H1 (cell line): ENCODE measurements at regions not wholly inside any gene's neighbourhood (a gene's known extent, or its start where the extent isn't known, plus 50 kb on each side); places are given as distances from the start of the nearest gene placed in this dataset.

Experiments
- CTCF ChIA-PET: fragments of 300-600 bp; sonication (Branson Sonifier 250); formaldehyde crosslinking; loops from one replicate; lab custom pipeline; 2021; ENCODE audit not compliant: partially characterized antibody; lab: Charles Lee
- POLR2A ChIA-PET: fragments of 300-600 bp; sonication (Branson Sonifier 250); formaldehyde crosslinking; loops from one replicate; lab custom pipeline; 2021; ENCODE audit warnings: inconsistent platforms; ENCODE audit not compliant: partially characterized antibody; lab: Charles Lee
- DNase-seq, 2 experiments: peaks; one replicate each; pipeline versions ENCODE4 v3.0.0 to v3.0.0-alpha.2; 2010 to 2022; ENCODE audit warnings: low spot score in 2 of 2, low read depth in 1 of 2, mixed read lengths in 1 of 2
- FAIRE-seq: peaks from 2 replicates; lab custom pipeline; 2011; peaks lifted over from hg19 to GRCh38; lab: Jason Lieb, UNC
- H2AFZ ChIP-seq: 2 replicates; pipeline ENCODE4 v1.8.1; 2012; ENCODE audit warnings: low read length, inconsistent platforms
- H2AK5ac ChIP-seq: 2 replicates; pipeline ENCODE4 v1.6.1; 2013; ENCODE audit warnings: low read depth, low read length
- H2BK120ac ChIP-seq: replicated peaks from 2 replicates; pipeline ENCODE3; 2013; ENCODE audit warnings: low read depth, low read length, inconsistent platforms
- H2BK12ac ChIP-seq: 2 replicates; pipeline ENCODE4 v1.6.1; 2013; ENCODE audit warnings: low read depth, low read length
- H2BK15ac ChIP-seq: 2 replicates; pipeline ENCODE4 v1.6.1; 2013; ENCODE audit warnings: low read length
- H2BK20ac ChIP-seq: 2 replicates; pipeline ENCODE4 v1.6.1; 2013; ENCODE audit warnings: low read length
- H2BK5ac ChIP-seq: 2 replicates; pipeline ENCODE4 v1.6.1; 2013; ENCODE audit warnings: low read depth, low read length
- H3K14ac ChIP-seq: 2 replicates; pipeline ENCODE4 v1.6.1; 2013; ENCODE audit warnings: inconsistent platforms; ENCODE audit not compliant: insufficient read length
- H3K18ac ChIP-seq: 2 replicates; pipeline ENCODE4 v1.6.1; 2013; ENCODE audit warnings: low read length; ENCODE audit errors: extremely low read depth
- H3K23ac ChIP-seq: 2 replicates; pipeline ENCODE4 v1.6.1; 2013; ENCODE audit warnings: inconsistent platforms; ENCODE audit not compliant: insufficient read length
- H3K23me2 ChIP-seq: 2 replicates; pipeline ENCODE4 v1.6.1; 2013; ENCODE audit warnings: low read depth, low read length
- H3K27ac ChIP-seq: 2 replicates; pipeline ENCODE4 v1.6.1; 2011; ENCODE audit warnings: low read depth, low read length, inconsistent platforms
- H3K27me3 ChIP-seq, 4 experiments: replicated peaks in 1 of 4; 1 replicate in 1 of 4; 2 replicates in 3 of 4; pipeline versions ENCODE4 v1.6.1 to v1.8.1; 2011 to 2013; ENCODE audit warnings: low read length in 3 of 4, mild to moderate bottlenecking in 3 of 4, inconsistent platforms in 2 of 4, mixed read lengths in 2 of 4, moderate library complexity in 1 of 4; ENCODE audit not compliant: control insufficient read depth in 3 of 4, insufficient read depth in 3 of 4; ENCODE audit errors: extremely low read depth in 1 of 4
- H3K36me3 ChIP-seq, 4 experiments: 2 replicates each; pipeline versions ENCODE4 v1.6.1 to v1.8.1; 2011 to 2013; ENCODE audit warnings: mild to moderate bottlenecking in 4 of 4, low read length in 3 of 4, moderate library complexity in 2 of 4, control low read depth in 1 of 4, inconsistent platforms in 1 of 4; ENCODE audit not compliant: insufficient read depth in 4 of 4, control insufficient read depth in 2 of 4
- H3K4ac ChIP-seq: replicated peaks from 2 replicates; pipeline ENCODE3; 2013; ENCODE audit warnings: low read length, low read depth, mixed read lengths, inconsistent platforms; ENCODE audit not compliant: insufficient read length
- H3K4me1 ChIP-seq, 4 experiments: replicated peaks in 1 of 4; 1 replicate in 1 of 4; 2 replicates in 3 of 4; pipeline versions ENCODE4 v1.6.1 to v1.8.1; 2011 to 2013; ENCODE audit warnings: low read length in 3 of 4, inconsistent platforms in 2 of 4, mixed read lengths in 1 of 4; ENCODE audit not compliant: insufficient read depth in 4 of 4, control insufficient read depth in 3 of 4
- H3K4me2 ChIP-seq, 2 experiments: 2 replicates each; pipeline versions ENCODE4 v1.6.1 to v1.8.1; 2011 to 2013; ENCODE audit warnings: low read depth in 2 of 2, low read length in 2 of 2, control low read depth in 1 of 2, inconsistent platforms in 1 of 2, mild to moderate bottlenecking in 1 of 2; ENCODE audit not compliant: insufficient read depth in 1 of 2
- H3K4me3 ChIP-seq, 4 experiments: fragments of 200-600, 300-600 bp in 1 of 4; sonication (generic), shearing (Covaris generic), sonication (Bioruptor Twin) in 1 of 4; 2 replicates each; pipeline versions ENCODE4 v1.5.1 to v1.8.1; 2011 to 2016; ENCODE audit warnings: low read length in 4 of 4, low read depth in 3 of 4, control low read depth in 2 of 4, inconsistent platforms in 2 of 4, mild to moderate bottlenecking in 2 of 4, mixed read lengths in 1 of 4, moderate library complexity in 1 of 4; ENCODE audit not compliant: insufficient read depth in 2 of 4; ENCODE audit errors: extremely low read depth in 1 of 4
- H3K56ac ChIP-seq: replicated peaks from 2 replicates; pipeline ENCODE3; 2013; ENCODE audit warnings: low read depth, mild to moderate bottlenecking, mixed read lengths, low read length, inconsistent platforms; ENCODE audit not compliant: insufficient read length
- H3K79me1 ChIP-seq: 2 replicates; pipeline ENCODE4 v1.6.1; 2013; ENCODE audit warnings: low read depth, low read length, control low read depth
- H3K79me2 ChIP-seq, 2 experiments: 2 replicates each; pipeline versions ENCODE4 v1.6.1 to v1.8.1; 2012 to 2013; ENCODE audit warnings: low read length in 2 of 2, mild to moderate bottlenecking in 2 of 2, inconsistent platforms in 1 of 2; ENCODE audit not compliant: insufficient read depth in 2 of 2, control insufficient read depth in 1 of 2
- H3K9ac ChIP-seq, 4 experiments: replicated peaks in 1 of 4; 1 replicate in 1 of 4; 2 replicates in 3 of 4; pipeline versions ENCODE4 v1.6.1 to v1.8.1; 2011 to 2013; ENCODE audit warnings: low read depth in 3 of 4, low read length in 3 of 4, control low read depth in 2 of 4, mild to moderate bottlenecking in 2 of 4, moderate library complexity in 2 of 4, inconsistent platforms in 1 of 4; ENCODE audit errors: extremely low read depth in 1 of 4
- H3K9me3 ChIP-seq, 2 experiments: 2 replicates each; pipeline versions ENCODE4 v1.6.1 to v1.8.1; 2012 to 2013; ENCODE audit warnings: mild to moderate bottlenecking in 2 of 2, moderate library complexity in 2 of 2, control low read depth in 1 of 2, inconsistent platforms in 1 of 2, low read depth in 1 of 2, low read length in 1 of 2, mixed read lengths in 1 of 2; ENCODE audit not compliant: insufficient read depth in 2 of 2
- H4K20me1 ChIP-seq, 2 experiments: replicated peaks in 1 of 2; 2 replicates each; pipeline versions ENCODE3 to v1.8.1; 2011 to 2013; ENCODE audit warnings: inconsistent platforms in 2 of 2, low read length in 2 of 2, mild to moderate bottlenecking in 1 of 2; ENCODE audit not compliant: insufficient read depth in 2 of 2, control insufficient read depth in 1 of 2
- H4K5ac ChIP-seq: 2 replicates; pipeline ENCODE4 v1.6.1; 2013; ENCODE audit warnings: low read length, low read depth, mixed read lengths, inconsistent platforms; ENCODE audit not compliant: insufficient read length
- H4K8ac ChIP-seq: 2 replicates; pipeline ENCODE4 v1.8.0; 2013; ENCODE audit warnings: mild to moderate bottlenecking, moderate library complexity, low read length, inconsistent platforms; ENCODE audit not compliant: insufficient read depth; ENCODE audit errors: extremely low read depth
- H4K91ac ChIP-seq: replicated peaks from 2 replicates; pipeline ENCODE3; 2013; ENCODE audit warnings: low read length, mixed read lengths, inconsistent platforms; ENCODE audit not compliant: insufficient read length
- EP300 ChIP-seq, 2 experiments: IDR thresholded peaks; 1 replicate in 1 of 2; 2 replicates in 1 of 2; pipeline ENCODE4 v1.6.1; 2011 to 2012; ENCODE audit warnings: low read depth in 2 of 2, low read length in 2 of 2, mild to moderate bottlenecking in 2 of 2, borderline replicate concordance in 1 of 2, inconsistent platforms in 1 of 2, moderate library complexity in 1 of 2
- POU5F1 ChIP-seq: IDR thresholded peaks from 2 replicates; pipeline ENCODE4 v1.6.1; 2011; ENCODE audit warnings: low read depth, mild to moderate bottlenecking, low read length, moderate library complexity
- RBBP5 ChIP-seq: IDR thresholded peaks from 2 replicates; pipeline ENCODE4 v1.7.1; 2012; ENCODE audit warnings: low read depth, mild to moderate bottlenecking, inconsistent platforms, low read length, moderate library complexity, borderline replicate concordance
- SIRT6 ChIP-seq: IDR thresholded peaks from one replicate; pipeline ENCODE4 v1.7.1; 2012; ENCODE audit warnings: low read length, inconsistent platforms
- WGBS, 2 experiments: shearing (Covaris generic) in 1 of 2; methylation state at CpG; one replicate each; pipeline versions ENCODE4 v1.1.6 to v1.1.7; 2013 to 2015; ENCODE audit warnings: low lambda C conversion rate in 2 of 2, mixed read lengths in 2 of 2, inconsistent platforms in 1 of 2, low coverage in 1 of 2, missing lambda C conversion rate in 1 of 2; ENCODE audit not compliant: insufficient replicate concordance in 2 of 2, insufficient coverage in 1 of 2, insufficient read length in 1 of 2; ENCODE audit errors: extremely low coverage in 1 of 2, missing lambda C conversion rate in 1 of 2; 5-methylcytosine and 5-hydroxymethylcytosine counted together

DNA sequence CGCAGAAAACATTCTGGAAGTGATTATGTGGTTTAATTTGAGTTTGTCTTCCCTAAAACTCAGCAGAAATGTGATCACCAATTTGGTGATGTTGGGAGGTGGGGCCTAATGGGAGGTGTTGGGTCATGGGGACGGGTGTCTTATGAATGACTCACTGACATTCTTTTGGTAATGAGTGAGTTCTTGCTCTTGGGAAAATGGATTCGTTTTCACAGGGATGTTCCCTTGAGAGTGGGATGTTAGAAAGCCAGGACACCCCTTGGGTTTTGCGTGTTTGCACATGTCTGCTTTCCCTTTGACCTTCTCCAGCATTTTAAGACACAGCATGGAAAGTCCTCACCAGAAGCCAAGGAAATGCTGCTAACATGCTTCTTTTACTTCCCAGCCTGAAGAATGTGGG lies 321.5 kb upstream of the NT5C1B start:
- H2BK15ac ChIP-seq: no peak overlapping the region
- H4K91ac ChIP-seq: no peak overlapping the region
- no peaks in the 10 kb centered on the region for H3K79me2 ChIP-seq
- H3K9ac ChIP-seq: no peak overlapping the region
- no peak overlapping the region for H3K4me3 ChIP-seq
- H2BK20ac ChIP-seq: no peak overlapping the region
- H2AFZ ChIP-seq: peak overlapping the region; percentile 44; the same call in 1 of the 2 replicates
- no peaks in the 10 kb centered on the region for H3K36me3 ChIP-seq
- H3K23me2 ChIP-seq: peaks cover 10% of the 10 kb centered on the region; the same call in 1 of the 2 replicates
- no peaks in the 10 kb centered on the region; a peak in 1 of 4 replicates for H3K9me3 ChIP-seq
- no peak for FAIRE-seq
- H4K8ac ChIP-seq: no peak overlapping the region
- no peak overlapping the region for H2BK120ac ChIP-seq
- H3K14ac ChIP-seq: no peak overlapping the region
- no peaks in the 10 kb centered on the region for H4K20me1 ChIP-seq
- POLR2A ChIA-PET: no interaction called here
- H3K79me1 ChIP-seq: no peaks in the 10 kb centered on the region
- H2AK5ac ChIP-seq: no peak overlapping the region
- H3K18ac ChIP-seq: no peak overlapping the region
- H3K23ac ChIP-seq: no peak overlapping the region
- no peak overlapping the region; the same call in 1 of the 2 replicates for H2BK12ac ChIP-seq
- H3K27me3 ChIP-seq: no peaks in the 10 kb centered on the region
- no peaks in the 10 kb centered on the region; a peak in 1 of 7 replicates for H3K4me1 ChIP-seq
- no peak overlapping the region; the same call in 1 of the 2 replicates for H2BK5ac ChIP-seq
- H3K56ac ChIP-seq: no peak overlapping the region
- TF ChIP-seq RBBP5 (no peak), SIRT6 (no peak), POU5F1 (no peak), EP300 (IDR thresholded peaks at IDR 0.05; ENCODE audit: borderline replicate concordance in 1 of 2, low read depth in 2 of 2, low read length in 2 of 2) (no peak)
- TF ChIP-seq, all 59 proteins: peak for 0
- DNase-seq: no peak
- Histone ChIP-seq H3K4me2 (no peak overlapping the region), H3K4ac (no peak overlapping the region), H4K5ac (no peak overlapping the region), H3K27ac (no peak overlapping the region)
- 77% methylated on average over 4 of the region's 4 CpGs; no CpG with 5 or more reads in 1 of the 2 experiments for WGBS, 2 experiments
- CTCF ChIA-PET: no interaction called here
